GM21381 (cell line): ENCODE measurements at regions not wholly inside any gene's neighbourhood (a gene's known extent, or its start where the extent isn't known, plus 50 kb on each side); places are given as distances from the start of the nearest gene placed in this dataset.

Source experiments
- ATAC-seq: cut with Tn5 transposase; IDR thresholded peaks from one replicate; pipeline ENCODE4 v1.9.1; 2021; ENCODE audit warnings: mild to moderate bottlenecking, moderate library complexity; ENCODE audit not compliant: unreplicated experiment

GRCh38 chr10:36253731-36254130 lies 611.6 kb upstream of the FZD8 start:
- ATAC-seq, result no peak

GRCh38 chr10:36251068-36251467 lies 609.0 kb upstream of the FZD8 start:
- no peak for ATAC-seq

- ATAC-seq, result no peak
These were observed 606.3 kb upstream of the FZD8 start for GRCh38 chr10:36248304-36248981.

- ATAC-seq, result no peak
These were observed 605.4 kb upstream of the FZD8 start for GRCh38 chr10:36247478-36247877.

- no peak for ATAC-seq
These were observed 594.8 kb upstream of the FZD8 start for GRCh38 chr10:36236931-36237330.

GRCh38 chr10:36236341-36236740 lies 594.2 kb upstream of the FZD8 start:
- no peak for ATAC-seq

- no peak for ATAC-seq
These were observed 590.8 kb upstream of the FZD8 start for GRCh38 chr10:36232935-36233334.

- ATAC-seq, result no peak
These were observed 582.4 kb upstream of the FZD8 start for GRCh38 chr10:36224431-36224985.

- ATAC-seq, result no peak
These were observed 579.0 kb upstream of the FZD8 start for GRCh38 chr10:36221101-36221500.

- ATAC-seq, result no peak
These were observed 578.1 kb upstream of the FZD8 start for GRCh38 chr10:36220151-36220550.

GRCh38 chr10:36211856-36212255 lies 569.8 kb upstream of the FZD8 start:
- ATAC-seq, result no peak

- ATAC-seq, result no peak
These were observed 567.4 kb upstream of the FZD8 start for GRCh38 chr10:36209480-36209879.

GRCh38 chr10:36202881-36203280 lies 560.8 kb upstream of the FZD8 start:
- no peak for ATAC-seq

GRCh38 chr10:36200577-36200976 lies 558.5 kb upstream of the FZD8 start:
- ATAC-seq, result no peak

GRCh38 chr10:36198322-36198721 lies 556.2 kb upstream of the FZD8 start:
- ATAC-seq, result no peak

GRCh38 chr10:36195364-36195763 lies 553.3 kb upstream of the FZD8 start:
- no peak for ATAC-seq

- ATAC-seq, result no peak
These were observed 552.2 kb upstream of the FZD8 start for GRCh38 chr10:36194276-36194675.

- no peak for ATAC-seq
These were observed 548.9 kb upstream of the FZD8 start for GRCh38 chr10:36191009-36191408.

GRCh38 chr10:36188461-36188860 lies 546.4 kb upstream of the FZD8 start:
- no peak for ATAC-seq

GRCh38 chr10:36188080-36188453 lies 546.0 kb upstream of the FZD8 start:
- no peak for ATAC-seq

- no peak for ATAC-seq
These were observed 545.4 kb upstream of the FZD8 start for GRCh38 chr10:36187380-36188079.

- ATAC-seq, result no peak
These were observed 543.0 kb upstream of the FZD8 start for GRCh38 chr10:36185097-36185496.
